IPS DF 4.7 (cell line): ENCODE measurements at regions not wholly inside any gene's neighbourhood (a gene's known extent, or its start where the extent isn't known, plus 50 kb on each side); places are given as distances from the start of the nearest gene placed in this dataset.

Experiments
- DNase-seq: peaks from one replicate; pipeline ENCODE4 v3.0.0-alpha.2; 2013; ENCODE audit warnings: low spot score; ENCODE audit errors: extremely low read depth

GRCh38 chr5:105503950-105504349 lies 1941.4 kb upstream of the NUDT12 start:
- no peak for DNase-seq

DNA sequence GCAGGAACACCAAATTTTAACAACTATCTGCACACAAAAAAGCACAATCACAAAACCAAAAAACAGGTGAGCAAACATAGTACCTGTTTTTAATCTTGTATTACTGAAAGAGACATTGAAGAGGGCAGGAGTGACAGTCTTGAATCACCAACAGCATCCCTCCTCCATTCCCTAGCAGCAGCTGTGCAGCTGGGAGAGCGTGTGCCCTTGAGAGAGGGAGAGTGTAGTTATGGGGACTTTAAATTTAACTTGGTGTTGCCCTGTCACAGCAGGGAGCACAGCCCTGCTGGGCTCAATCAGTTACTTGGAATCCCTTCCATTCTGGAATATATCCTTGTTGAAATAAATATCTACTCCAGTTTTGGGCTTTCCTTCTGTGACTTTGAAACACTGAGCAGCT lies 1938.7 kb upstream of the NUDT12 start:
- no peak for DNase-seq

DNA sequence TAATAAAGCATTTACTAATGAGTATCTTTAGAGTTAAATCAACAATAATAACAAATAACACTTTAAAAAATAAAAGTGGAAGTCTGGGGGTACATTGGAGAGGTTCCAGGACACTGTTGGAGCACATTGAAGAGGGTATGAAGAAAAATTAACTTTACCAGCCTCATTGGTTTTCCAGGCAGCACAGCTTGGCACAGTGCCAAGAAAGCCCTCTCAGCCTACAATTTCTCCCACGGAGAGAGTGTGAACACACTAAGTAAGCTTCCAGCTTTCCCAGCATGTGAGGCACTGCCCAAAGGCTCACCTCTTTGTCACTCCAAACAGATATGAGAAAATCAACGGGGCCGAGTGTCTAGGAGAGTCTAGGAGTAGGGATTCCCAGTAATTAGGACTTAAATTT lies 1912.8 kb upstream of the NUDT12 start:
- DNase-seq: no peak

- no peak for DNase-seq
These were observed 1899.8 kb upstream of the NUDT12 start for GRCh38 chr5:105462377-105462776.

DNA sequence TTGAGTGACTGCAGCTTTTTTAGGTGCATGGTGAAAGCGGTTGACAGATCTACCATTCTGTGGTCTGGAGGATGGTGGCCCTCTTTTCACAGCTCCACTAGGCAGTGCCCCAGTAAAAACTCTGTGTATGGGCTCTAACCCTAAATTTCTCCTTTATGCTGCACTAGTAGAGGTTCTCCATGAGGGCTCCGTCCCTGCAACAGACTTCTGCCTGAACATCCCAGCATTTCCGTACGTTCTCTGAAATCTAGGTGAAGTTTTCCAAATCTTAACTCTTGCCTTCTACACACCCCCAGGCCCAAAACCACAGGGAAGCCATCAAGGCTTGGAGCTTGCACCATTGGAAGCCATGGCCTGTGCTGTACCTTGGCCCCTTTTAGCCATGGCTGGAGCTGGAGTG lies 1898.1 kb upstream of the NUDT12 start:
- DNase-seq: no peak

DNA sequence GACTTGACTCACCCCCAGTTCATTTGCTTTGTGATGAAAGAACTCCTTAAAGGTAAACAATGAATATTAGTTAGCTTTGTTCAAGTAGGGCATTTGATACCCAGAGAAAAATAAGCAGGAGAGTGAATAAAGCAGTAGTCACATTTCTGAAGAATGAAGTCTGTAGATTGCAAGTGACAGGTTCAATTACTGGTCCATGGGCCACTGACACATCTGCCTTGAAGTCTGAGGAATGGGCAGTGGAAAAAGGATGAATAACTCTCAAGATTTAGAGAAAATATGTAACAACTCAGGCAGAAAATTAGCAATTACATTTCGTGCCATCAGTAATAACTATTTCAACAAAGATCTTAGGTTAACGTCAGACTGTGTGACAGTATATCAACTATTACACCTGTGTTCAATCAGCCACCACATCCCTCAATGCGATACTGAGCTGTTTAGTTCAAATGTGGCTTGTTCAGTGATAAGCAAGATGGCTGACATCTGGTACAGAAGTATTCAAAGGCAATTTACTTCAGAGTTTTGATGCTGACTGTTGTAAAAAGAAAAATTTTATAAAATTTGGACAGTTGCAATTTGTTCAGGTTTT lies 1890.7 kb upstream of the NUDT12 start:
- DNase-seq: no peak

DNA sequence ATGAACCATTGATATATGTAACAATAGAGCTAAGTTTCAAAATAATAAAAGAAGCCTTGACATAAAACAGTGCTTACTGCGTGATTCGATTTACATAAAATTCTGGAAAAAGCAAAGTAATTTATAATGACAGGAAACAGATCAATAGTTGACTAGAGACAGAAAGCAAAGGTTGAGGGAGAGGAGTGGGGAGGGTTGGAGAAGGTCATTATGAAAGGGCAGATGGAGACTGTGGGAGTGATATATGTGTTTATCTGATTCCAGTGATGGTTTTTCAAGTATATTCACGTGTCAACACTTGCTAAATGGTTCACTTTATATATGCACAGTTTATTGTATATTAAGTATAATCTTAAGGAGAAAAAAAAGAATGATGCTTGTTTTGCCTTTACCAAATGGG lies 1885.7 kb upstream of the NUDT12 start:
- DNase-seq: no peak

DNA sequence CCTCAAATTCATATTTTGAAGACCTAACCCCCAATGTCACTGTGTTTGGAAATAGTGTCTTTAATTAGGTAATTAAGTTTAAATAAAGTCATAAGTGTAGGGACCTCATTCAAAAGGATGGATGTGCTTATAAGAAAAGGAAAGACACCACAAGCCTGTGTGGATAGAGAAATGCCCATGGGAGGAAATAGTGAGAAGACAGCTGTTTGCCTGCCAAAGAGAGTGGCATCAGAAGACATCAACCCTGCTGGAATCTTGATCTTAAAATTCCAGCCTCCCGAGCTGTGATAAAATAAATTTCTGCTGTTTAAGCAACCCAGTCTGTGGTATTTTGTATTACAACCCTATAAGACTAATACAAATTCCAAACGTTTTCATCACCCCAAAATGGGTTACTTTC lies 1867.9 kb upstream of the NUDT12 start:
- DNase-seq: no peak

- no peak for DNase-seq
These were observed 1866.1 kb upstream of the NUDT12 start for GRCh38 chr5:105428451-105429380.

- DNase-seq: no peak
These were observed 1851.5 kb upstream of the NUDT12 start for GRCh38 chr5:105414067-105414466.

DNA sequence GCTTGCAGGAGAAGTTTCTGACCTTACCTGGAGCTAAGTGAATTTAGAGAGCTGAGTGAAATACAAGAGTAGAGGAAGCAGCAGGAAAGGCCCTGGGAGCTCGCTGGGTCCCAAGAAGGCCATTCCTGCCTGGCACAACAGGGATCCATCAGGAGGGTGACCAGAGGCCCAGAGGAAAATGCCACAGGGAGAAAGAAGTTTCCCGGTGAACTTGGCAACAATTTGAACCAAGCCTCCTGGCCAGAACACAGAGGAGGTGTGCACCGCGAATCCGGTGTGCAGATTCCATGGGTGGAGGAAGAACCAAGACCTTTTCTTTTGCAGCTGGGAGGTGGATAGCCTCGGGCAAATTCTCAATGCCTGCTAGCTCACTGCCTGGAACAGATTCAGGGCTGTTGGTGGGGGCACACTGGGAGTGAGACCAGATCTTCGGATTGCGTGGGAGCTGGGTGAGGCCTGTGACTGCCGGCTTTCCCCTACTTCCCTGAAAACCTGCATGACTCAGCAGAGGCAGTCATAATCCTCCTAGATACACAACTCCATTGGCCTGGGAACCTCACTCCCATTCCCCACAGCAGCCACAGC lies 1850.9 kb upstream of the NUDT12 start:
- no peak for DNase-seq

GRCh38 chr5:105409695-105410094 lies 1847.1 kb upstream of the NUDT12 start:
- no peak for DNase-seq

- DNase-seq: no peak
These were observed 1844.6 kb upstream of the NUDT12 start for GRCh38 chr5:105407200-105407599.

GRCh38 chr5:105397749-105398148 lies 1835.2 kb upstream of the NUDT12 start:
- DNase-seq: no peak

DNA sequence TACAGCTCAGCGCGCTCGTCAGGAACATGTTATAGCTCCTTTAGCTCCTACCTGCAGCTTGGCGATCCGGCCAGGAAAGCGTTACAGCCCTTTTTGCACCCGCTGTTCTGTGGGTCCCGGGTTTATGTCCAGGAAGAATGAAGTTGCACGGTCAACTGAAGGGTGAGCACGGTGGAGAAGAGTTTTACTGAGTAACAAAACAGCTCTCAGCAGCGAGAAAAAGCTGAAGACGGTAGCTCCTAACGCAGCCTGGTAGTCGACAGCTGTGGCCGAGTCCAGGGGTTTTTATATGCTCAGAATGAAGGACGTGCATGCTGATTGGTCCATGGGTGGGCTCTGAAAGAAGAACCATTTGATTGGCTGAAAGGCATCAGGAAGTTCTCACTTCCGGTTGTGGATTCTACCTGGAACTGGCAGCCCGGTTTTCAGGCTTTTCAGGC lies 1830.1 kb upstream of the NUDT12 start:
- no peak for DNase-seq

DNA sequence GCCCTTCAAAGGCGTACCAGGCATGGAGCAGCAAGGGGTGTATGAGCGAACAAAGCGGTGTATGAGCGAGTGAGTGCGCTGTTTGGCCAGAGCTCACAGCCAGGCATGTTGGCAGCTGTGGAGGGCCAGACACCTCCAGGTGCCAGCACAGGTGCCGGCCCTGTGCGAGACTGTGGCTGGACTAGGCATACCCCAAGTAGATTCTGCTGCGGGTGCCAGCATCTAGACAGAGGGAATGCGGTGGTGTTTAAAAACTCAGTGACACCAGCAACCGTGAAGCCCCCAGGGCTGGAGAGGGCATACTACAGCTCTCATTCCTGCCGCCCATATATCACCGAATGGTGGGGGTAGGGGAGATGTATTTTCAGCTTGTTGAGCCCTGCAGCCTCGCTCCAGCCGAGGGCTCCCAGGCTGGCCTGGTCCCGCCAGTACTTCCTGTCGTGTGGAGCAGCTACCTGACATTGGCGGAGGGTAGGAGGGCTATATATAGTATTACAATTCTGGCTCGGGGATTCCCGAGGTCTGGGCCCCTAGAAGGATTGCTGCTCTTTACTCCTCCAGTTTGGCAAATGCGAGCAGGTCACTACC lies 1829.6 kb upstream of the NUDT12 start:
- no peak for DNase-seq

- DNase-seq: no peak
These were observed 1817.5 kb upstream of the NUDT12 start for GRCh38 chr5:105380126-105380525.

DNA sequence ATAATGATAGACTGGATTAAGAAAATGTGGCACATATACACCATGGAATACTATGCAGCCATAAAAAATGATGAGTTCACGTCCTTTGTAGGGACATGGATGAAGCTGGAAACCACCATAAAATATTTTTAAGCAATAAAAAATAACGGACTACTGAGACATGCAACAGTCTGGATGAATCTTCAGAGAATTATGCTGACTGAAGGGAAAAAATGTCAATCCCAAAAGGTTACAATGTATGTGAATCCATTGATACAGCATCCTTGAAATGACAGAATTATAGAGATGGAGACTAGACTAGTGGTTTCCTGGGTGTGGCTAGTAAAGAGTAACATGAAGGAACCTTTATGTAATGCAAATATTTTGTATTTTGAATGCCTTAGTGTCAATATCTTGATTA lies 1808.6 kb upstream of the NUDT12 start:
- DNase-seq: no peak

GRCh38 chr5:105350486-105351140 lies 1788.0 kb upstream of the NUDT12 start:
- no peak for DNase-seq

- no peak for DNase-seq
These were observed 1769.0 kb upstream of the NUDT12 start for GRCh38 chr5:105331558-105331957.

GRCh38 chr5:105330185-105330584 lies 1767.6 kb upstream of the NUDT12 start:
- no peak for DNase-seq

GRCh38 chr5:105304859-105305258 lies 1742.3 kb upstream of the NUDT12 start:
- DNase-seq: no peak
